ENCODE measurements at regions not wholly inside any gene's neighbourhood (a gene's known extent, or its start where the extent isn't known, plus 50 kb on each side); places are given as distances from the start of the nearest gene placed in this dataset.
"Not testable (repeated sequence)": the region's sequence is repeated elsewhere in the genome, so short reads cannot be mapped to it uniquely, and the experiment has no call there.

DNA sequence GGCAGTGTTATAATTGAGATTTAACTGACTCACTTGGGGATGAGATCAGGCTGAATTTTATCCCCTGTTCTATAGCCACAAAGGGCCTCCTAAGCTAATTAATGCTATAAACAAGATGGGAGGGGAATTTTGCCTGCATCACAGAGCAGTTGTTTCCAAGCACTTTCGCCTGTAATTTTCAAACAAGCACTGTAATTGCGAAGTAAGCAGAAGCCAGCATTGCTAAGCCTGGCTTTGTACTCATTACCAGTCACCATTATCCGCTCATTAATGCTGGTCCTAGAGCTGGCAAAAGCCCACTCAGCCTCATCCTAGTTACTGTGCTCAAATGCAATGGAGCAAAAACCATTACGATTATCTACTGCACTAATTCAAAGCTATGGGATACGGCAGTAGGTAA, 356.6 kb upstream of the UBE2E2 start:
- no peak for ATAC-seq

DNA sequence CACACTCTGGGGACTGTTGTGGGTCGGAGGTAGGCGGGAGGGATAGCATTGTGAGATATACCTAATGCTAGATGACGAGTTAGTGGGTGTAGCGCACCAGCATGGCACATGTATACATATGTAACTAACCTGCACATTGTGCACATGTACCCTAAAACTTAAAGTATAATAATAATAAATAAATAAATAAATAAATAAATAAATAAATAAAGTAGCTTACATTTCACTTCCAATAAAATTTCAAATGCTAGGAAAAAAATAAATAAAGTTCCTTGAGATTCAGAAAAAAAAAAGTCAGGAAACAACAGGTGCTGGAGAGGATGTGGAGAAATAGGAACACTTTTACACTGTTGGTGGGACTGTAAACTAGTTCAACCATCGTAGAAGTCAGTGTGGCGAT, 353.5 kb upstream of the UBE2E2 start:
- ATAC-seq = not testable (repeated sequence)

More for the DNA sequence above, 356.6 kb upstream of the UBE2E2 start:
- TF ChIP-seq, protein P1, sequence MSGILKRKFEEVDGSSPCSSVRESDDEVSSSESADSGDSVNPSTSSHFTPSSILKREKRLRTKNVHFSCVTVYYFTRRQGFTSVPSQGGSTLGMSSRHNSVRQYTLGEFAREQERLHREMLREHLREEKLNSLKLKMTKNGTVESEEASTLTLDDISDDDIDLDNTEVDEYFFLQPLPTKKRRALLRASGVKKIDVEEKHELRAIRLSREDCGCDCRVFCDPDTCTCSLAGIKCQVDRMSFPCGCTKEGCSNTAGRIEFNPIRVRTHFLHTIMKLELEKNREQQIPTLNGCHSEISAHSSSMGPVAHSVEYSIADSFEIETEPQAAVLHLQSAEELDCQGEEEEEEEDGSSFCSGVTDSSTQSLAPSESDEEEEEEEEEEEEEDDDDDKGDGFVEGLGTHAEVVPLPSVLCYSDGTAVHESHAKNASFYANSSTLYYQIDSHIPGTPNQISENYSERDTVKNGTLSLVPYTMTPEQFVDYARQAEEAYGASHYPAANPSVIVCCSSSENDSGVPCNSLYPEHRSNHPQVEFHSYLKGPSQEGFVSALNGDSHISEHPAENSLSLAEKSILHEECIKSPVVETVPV (CRISPR knock-in tag; IDR thresholded peaks at IDR 0.05) = no peak
- TF ChIP-seq, protein P2, sequence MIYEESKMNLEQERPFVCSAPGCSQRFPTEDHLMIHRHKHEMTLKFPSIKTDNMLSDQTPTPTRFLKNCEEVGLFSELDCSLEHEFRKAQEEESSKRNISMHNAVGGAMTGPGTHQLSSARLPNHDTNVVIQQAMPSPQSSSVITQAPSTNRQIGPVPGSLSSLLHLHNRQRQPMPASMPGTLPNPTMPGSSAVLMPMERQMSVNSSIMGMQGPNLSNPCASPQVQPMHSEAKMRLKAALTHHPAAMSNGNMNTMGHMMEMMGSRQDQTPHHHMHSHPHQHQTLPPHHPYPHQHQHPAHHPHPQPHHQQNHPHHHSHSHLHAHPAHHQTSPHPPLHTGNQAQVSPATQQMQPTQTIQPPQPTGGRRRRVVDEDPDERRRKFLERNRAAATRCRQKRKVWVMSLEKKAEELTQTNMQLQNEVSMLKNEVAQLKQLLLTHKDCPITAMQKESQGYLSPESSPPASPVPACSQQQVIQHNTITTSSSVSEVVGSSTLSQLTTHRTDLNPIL (CRISPR knock-in tag; IDR thresholded peaks at IDR 0.05; ENCODE audit: low read depth) = no peak
- TF ChIP-seq OSR1 (CRISPR knock-in tag; IDR thresholded peaks at IDR 0.05) = no peak
- no peak for TF ChIP-seq ZC3H10 (CRISPR knock-in tag; IDR thresholded peaks at IDR 0.05)
- no peak for TF ChIP-seq SNAI2 (CRISPR knock-in tag; IDR thresholded peaks at IDR 0.05)
- TF ChIP-seq PATZ1 (CRISPR knock-in tag; IDR thresholded peaks at IDR 0.05; ENCODE audit: borderline replicate concordance) = no peak
- TF ChIP-seq TCF4 (CRISPR knock-in tag; IDR thresholded peaks at IDR 0.05; ENCODE audit: borderline replicate concordance) = no peak

GRCh38 chr3:22856811-22857210, 346.3 kb upstream of the UBE2E2 start:
- no peak for ATAC-seq
- TF ChIP-seq RARB (CRISPR knock-in tag; IDR thresholded peaks at IDR 0.05) (no peak), OSR1 (CRISPR knock-in tag; IDR thresholded peaks at IDR 0.05) (no peak), ARNTL (CRISPR knock-in tag; IDR thresholded peaks at IDR 0.05; ENCODE audit: borderline replicate concordance, low read depth) (no peak), ZNF565 (CRISPR knock-in tag; conservative IDR thresholded peaks at IDR 0.05; ENCODE audit: low read depth) (no peak), ESRRG (CRISPR knock-in tag; IDR thresholded peaks at IDR 0.05) (no peak)

DNA sequence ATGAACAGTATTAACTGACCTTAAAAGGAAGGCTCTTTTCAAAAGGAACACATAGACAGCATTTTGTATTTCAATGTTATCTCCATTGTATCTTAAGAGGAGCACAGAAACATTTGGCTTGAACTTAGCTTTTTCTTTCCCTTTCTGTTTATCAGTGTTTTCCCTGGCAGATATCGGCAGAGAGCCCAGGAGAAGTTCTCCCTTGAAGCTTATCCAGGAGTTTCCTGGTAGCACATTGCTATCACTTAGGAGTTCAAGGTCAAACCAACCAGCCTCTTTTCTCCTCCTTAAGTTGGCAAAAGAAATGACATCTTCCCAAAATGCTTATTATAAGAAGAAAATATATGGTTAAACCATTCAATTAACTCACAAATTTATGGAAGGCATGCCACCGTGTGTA, 344.6 kb upstream of the UBE2E2 start:
- no peak for ATAC-seq
- TF ChIP-seq OSR1 (CRISPR knock-in tag; IDR thresholded peaks at IDR 0.05) (no peak), ESRRG (CRISPR knock-in tag; IDR thresholded peaks at IDR 0.05) (no peak), PPARA (CRISPR knock-in tag; IDR thresholded peaks at IDR 0.05; ENCODE audit: borderline replicate concordance) (no peak), ZNF70 (CRISPR knock-in tag; IDR thresholded peaks at IDR 0.05) (no peak), ZFP30 (CRISPR knock-in tag; IDR thresholded peaks at IDR 0.05) (no peak), ZNF8 (CRISPR knock-in tag; IDR thresholded peaks at IDR 0.05) (no peak), BACH2 (CRISPR knock-in tag; IDR thresholded peaks at IDR 0.05; ENCODE audit: borderline replicate concordance) (no peak), TOX (CRISPR knock-in tag; IDR thresholded peaks at IDR 0.05; ENCODE audit: borderline replicate concordance) (no peak), ZFP3 (CRISPR knock-in tag; IDR thresholded peaks at IDR 0.05) (no peak), CSDC2 (CRISPR knock-in tag; IDR thresholded peaks at IDR 0.05) (no peak)
- TF ChIP-seq, protein P2 (CRISPR knock-in tag; IDR thresholded peaks at IDR 0.05; ENCODE audit: low read depth) = no peak

- no peak for ATAC-seq
- TF ChIP-seq TSHZ2 (CRISPR knock-in tag; IDR thresholded peaks at IDR 0.05) (no peak), POU6F1 (CRISPR knock-in tag; IDR thresholded peaks at IDR 0.05; ENCODE audit: borderline replicate concordance, low read depth) (no peak), TOX (CRISPR knock-in tag; IDR thresholded peaks at IDR 0.05; ENCODE audit: borderline replicate concordance) (no peak), BACH2 (CRISPR knock-in tag; IDR thresholded peaks at IDR 0.05; ENCODE audit: borderline replicate concordance) (no peak), ISL1 (CRISPR knock-in tag; IDR thresholded peaks at IDR 0.05) (no peak), ARNTL (CRISPR knock-in tag; IDR thresholded peaks at IDR 0.05; ENCODE audit: borderline replicate concordance, low read depth) (no peak), PPARA (CRISPR knock-in tag; IDR thresholded peaks at IDR 0.05; ENCODE audit: borderline replicate concordance) (no peak), CSDC2 (CRISPR knock-in tag; IDR thresholded peaks at IDR 0.05) (no peak), TCF4 (CRISPR knock-in tag; IDR thresholded peaks at IDR 0.05; ENCODE audit: borderline replicate concordance) (no peak), ESRRG (CRISPR knock-in tag; IDR thresholded peaks at IDR 0.05) (no peak), ZFP30 (CRISPR knock-in tag; IDR thresholded peaks at IDR 0.05) (no peak), RARB (CRISPR knock-in tag; IDR thresholded peaks at IDR 0.05) (no peak), ZNF70 (CRISPR knock-in tag; IDR thresholded peaks at IDR 0.05) (no peak), ZNF565 (CRISPR knock-in tag; conservative IDR thresholded peaks at IDR 0.05; ENCODE audit: low read depth) (no peak), ZC3H10 (CRISPR knock-in tag; IDR thresholded peaks at IDR 0.05) (no peak)
- TF ChIP-seq, protein P1 (CRISPR knock-in tag; IDR thresholded peaks at IDR 0.05) = no peak
These were observed 343.5 kb upstream of the UBE2E2 start for GRCh38 chr3:22859618-22860017.

Measured in SK-N-SH treated with all-trans-retinoic acid at 6 μM for 48 hours (cell line).